Stimulated activated CD4-positive, alpha-beta T cell treated with anti-CD3 and anti-CD28 coated beads, Interleukin-4, amount 100 ng/mL, for 1 hour (primary cell): ENCODE measurements at regions not wholly inside any gene's neighbourhood (a gene's known extent, or its start where the extent isn't known, plus 50 kb on each side); places are given as distances from the start of the nearest gene placed in this dataset.

Experiments used
- DNase-seq: peaks from one replicate; pipeline ENCODE4 v3.0.0-alpha.2; 2020

GRCh38 chr4:100082852-100083251, 107.4 kb downstream of the DDIT4L start:
- no peak for DNase-seq

- DNase-seq: no peak
Observed at GRCh38 chr4:100081491-100081890, 108.8 kb downstream of the DDIT4L start.

- no peak for DNase-seq
Observed at GRCh38 chr4:100079264-100079663, 111.0 kb downstream of the DDIT4L start.

- no peak for DNase-seq
Observed at GRCh38 chr4:100076753-100077152, 113.5 kb downstream of the DDIT4L start.

GRCh38 chr4:100075486-100076270, 114.6 kb downstream of the DDIT4L start:
- DNase-seq: no peak

GRCh38 chr4:100075056-100075455, 115.2 kb downstream of the DDIT4L start:
- no peak for DNase-seq

- no peak for DNase-seq
Observed at GRCh38 chr4:100071506-100071905, 118.8 kb downstream of the DDIT4L start.

GRCh38 chr4:100070868-100071267, 119.4 kb downstream of the DDIT4L start:
- DNase-seq: no peak

- DNase-seq: no peak
Observed at GRCh38 chr4:100069207-100069606, 119.1 kb upstream of the H2AZ1 start.

GRCh38 chr4:100067255-100067654, 117.2 kb upstream of the H2AZ1 start:
- DNase-seq: no peak

- no peak for DNase-seq
Observed at GRCh38 chr4:100063355-100063754, 113.3 kb upstream of the H2AZ1 start.

GRCh38 chr4:100062921-100063320, 112.8 kb upstream of the H2AZ1 start:
- DNase-seq: no peak

- DNase-seq: no peak
Observed at GRCh38 chr4:100061835-100062234, 111.8 kb upstream of the H2AZ1 start.

- DNase-seq: no peak
Observed at GRCh38 chr4:100060765-100061416, 110.8 kb upstream of the H2AZ1 start.

GRCh38 chr4:100059467-100059866, 109.4 kb upstream of the H2AZ1 start:
- no peak for DNase-seq

GRCh38 chr4:100056701-100057100, 106.6 kb upstream of the H2AZ1 start:
- DNase-seq: no peak

GRCh38 chr4:100054071-100054470, 104.0 kb upstream of the H2AZ1 start:
- no peak for DNase-seq

- no peak for DNase-seq
Observed at GRCh38 chr4:100049872-100050271, 99.8 kb upstream of the H2AZ1 start.

- DNase-seq: no peak
Observed at GRCh38 chr4:100042711-100043110, 92.6 kb upstream of the H2AZ1 start.

- DNase-seq: no peak
Observed at GRCh38 chr4:100042235-100042634, 92.2 kb upstream of the H2AZ1 start.

- DNase-seq: no peak
Observed at GRCh38 chr4:100041646-100042045, 91.6 kb upstream of the H2AZ1 start.

- no peak for DNase-seq
Observed at GRCh38 chr4:100034023-100034664, 84.1 kb upstream of the H2AZ1 start.

GRCh38 chr4:100026066-100026465, 76.0 kb upstream of the H2AZ1 start:
- no peak for DNase-seq

- DNase-seq: no peak
Observed at GRCh38 chr4:100023800-100024199, 73.7 kb upstream of the H2AZ1 start.
